Bone marrow (tissue), 2 donors: ENCODE measurements at regions not wholly inside any gene's neighbourhood (a gene's known extent, or its start where the extent isn't known, plus 50 kb on each side); places are given as distances from the start of the nearest gene placed in this dataset.
"Not testable (repeated sequence)": the region's sequence is repeated elsewhere in the genome, so short reads cannot be mapped to it uniquely, and the experiment has no call there.

Experiments
- DNase-seq, 2 donors: peaks; one replicate each; lab custom pipeline; 2025; lab: John Stamatoyannopoulos, UW

DNA sequence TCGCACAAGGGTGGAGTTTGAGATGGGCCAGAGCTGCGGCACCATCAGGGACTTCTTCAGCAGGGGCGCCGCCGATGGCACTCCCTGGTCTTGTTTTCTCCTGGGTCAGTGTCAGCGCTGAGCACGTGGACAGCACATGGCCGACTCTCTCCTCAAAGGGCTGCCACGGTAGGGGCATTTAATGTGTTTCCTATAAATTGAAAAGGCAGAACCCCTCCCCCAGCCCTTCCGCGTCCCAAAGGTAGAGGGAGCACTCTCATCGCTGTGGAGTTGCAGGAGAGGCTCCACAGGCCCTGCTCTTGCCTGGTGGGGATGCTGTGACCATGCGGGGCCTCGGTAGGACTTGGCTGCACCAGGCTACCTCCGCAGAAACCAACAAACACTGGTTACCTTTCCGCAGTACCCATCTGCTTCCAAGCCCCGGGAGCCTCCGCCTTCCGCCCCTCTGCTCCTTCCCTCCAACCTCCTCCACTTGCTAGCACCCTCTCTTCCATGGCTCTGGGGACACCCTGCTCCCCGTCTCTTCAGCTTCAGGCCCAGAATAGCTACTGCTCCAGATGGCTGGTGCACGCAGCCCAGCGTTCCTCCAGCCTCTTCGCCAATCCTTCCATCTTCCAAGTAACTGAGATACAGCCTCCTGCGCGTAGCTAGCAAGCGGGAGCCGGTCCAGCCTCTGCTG is 166.3 kb upstream of the ADCY1 start:
- DNase-seq: no peak

DNA sequence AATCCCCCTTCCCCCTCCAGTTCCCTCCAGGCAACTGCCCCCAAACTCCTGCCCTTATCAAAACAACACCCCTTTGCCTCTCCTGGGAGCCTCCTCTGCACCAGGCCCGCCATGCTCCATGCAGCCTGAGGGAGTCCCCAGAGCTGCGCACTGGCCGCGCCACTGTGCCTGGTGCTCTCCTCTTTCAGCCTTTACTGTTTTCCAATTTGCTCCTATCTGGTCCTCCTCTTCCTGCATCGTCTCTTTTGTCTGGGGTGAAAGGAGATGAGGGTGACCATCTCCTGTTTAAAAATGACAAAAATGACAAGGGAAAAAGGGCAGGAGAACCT is 165.8 kb upstream of the ADCY1 start:
- no peak for DNase-seq

DNA sequence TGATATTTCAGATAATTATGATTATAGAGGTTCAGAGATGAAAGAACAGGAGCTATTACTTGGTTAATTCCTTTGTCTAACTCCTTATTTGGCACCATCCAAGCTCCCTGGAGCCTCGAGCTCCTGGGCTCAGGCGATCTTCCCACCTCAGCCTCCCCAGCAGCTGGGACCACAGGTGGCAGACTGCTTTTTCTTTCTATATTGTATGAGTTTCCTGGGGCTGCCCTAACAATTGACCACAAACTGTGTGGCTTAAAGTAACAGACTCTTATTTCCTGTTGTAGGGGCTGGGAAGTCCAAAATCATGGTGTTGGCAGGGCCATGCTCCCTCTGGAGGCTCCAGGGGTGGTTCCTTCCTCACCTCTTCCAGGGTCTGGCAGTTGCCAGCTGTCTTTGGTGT is 163.3 kb upstream of the ADCY1 start:
- DNase-seq: no peak

DNA sequence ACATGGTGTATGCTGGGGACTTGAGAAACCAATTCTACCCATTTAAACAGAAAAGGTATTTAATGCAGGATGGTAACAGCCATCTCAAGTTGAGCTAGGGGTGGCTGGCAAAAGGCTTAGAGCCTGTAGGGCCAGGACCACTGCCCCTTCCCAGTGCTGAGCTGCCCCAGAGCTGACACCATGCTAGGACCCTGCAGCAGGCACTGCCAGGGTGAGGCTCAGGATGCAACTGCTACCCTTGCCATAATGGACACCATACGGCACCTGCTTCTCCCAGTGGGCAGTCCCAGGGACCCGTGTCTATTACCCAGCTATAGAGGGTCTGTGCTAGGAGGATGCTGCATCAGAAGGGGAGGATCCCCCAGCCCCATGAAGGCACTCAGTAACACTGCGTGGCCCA is 160.7 kb upstream of the ADCY1 start:
- no peak for DNase-seq

DNA sequence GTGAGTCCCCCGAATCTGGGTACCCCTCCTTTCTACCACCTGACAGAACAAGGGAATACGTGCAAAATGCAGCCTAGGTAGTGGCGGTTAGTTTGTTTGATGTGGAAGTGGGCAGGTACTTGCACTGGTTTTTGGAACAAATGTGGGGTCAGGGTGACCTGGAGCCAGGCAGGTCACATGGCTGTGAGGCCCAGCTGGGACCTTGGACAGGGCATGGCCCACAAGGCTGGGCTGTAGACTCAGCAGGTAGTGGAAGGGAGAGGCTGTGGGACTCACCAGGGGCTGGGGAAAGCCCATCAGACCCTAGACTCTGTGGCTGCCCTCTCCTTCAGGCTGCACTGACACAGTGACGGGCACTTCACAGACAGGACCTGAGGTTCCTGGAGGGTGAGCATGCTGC is 159.9 kb upstream of the ADCY1 start:
- DNase-seq: no peak

DNA sequence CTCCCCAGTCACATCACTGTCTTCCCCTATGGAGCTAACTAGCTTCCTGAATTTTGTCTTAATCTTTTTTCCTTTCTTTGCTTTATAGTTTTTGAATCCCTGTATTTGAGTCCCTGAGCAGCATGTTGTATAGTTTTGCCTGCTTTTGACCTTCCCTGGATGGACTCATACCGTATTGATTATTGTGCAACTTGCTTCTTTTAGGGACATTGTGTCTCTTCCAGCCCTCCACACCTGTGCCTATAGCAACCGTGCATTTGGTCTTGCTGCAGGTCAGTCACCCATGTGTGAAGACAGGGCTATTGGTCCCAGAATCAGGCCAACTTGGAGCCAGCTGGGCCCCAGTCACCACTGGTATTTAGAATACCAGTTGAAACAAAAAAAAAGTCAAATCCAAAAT is 158.9 kb upstream of the ADCY1 start:
- DNase-seq: no peak

DNA sequence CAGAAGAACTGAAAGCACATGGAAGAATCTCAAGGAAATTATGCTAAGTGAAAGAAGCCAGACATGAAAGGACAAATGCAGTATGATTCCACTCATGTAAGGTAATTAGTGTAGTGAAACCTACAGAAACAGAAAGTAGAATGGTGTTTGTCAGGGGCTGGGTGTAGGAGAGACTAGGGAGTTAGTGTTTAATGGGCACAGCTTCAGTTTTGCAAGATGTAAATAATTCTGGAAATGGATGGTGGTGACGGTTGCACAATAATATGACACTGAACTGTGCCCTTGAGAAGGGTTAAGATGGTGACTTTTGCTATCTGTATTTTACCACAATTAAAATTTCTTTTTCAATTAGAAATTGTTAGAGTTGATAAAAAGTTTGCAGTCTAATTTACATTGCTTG is 157.3 kb upstream of the ADCY1 start:
- DNase-seq: no peak

DNA sequence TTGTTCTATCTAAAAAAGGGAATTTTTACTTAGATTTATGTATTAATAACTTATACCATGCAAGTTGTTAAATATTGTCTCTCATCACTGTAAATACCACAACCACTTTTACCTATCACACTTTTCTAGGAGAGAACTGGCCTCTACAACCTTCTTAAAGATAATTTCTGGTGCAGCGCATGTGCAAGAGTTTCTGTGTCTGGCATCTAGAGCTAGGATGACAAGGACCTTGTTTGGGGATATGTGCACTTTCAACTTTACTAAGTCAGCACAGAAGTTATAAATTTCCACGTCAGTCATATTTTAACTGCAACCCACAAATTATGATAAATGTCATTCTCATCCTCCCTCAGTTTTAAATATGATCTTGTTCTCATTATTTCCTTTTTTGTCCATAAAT is 156.9 kb upstream of the ADCY1 start:
- DNase-seq: no peak

DNA sequence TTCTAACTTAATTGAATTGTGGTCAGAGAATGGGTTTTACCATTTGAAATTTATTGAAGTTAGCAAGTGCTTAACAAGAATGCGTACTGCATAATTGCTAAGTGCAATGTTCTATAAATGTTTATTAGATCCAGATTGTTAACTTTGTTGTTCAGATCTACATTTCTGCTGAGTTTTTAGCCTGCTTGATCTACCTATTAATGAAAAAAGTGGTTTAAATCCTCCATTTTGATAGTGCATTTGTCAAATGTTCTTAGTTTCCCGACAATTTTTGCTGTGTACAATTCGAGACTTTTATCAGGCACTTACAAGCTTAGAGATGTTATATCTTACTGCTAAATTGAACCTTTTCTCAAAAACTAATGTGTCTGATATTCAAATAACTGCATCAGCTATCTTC is 156.4 kb upstream of the ADCY1 start:
- no peak for DNase-seq

DNA sequence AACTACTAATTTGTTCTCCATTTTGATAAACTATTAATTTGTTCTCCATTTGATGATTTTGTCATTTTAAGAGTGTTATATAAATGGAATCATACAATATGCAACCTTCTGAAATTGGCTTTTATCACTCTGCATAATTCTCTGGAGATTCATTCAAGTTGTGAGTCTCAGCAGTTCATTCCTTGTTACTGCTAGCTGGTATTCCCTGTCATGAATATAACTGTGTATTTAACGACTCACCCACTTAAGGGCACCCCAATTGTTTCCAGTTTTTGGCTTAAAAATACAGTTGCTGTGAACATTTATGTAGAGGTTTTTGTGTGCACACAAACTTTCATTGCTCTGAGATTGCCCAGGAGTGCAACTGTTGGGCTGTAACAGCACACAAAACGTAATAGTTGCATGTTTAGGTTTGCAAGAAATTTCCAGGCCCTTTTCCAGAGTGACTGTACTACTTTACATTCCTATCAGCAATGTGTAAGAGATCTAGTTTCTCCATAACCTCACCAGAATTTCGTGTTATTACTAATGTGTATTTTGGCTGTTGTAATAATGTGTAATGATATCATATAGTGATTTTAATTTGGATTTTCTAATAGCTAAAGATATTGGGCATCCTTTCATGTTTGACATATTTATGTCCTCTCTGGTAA is 153.2 kb upstream of the ADCY1 start:
- no peak for DNase-seq

DNA sequence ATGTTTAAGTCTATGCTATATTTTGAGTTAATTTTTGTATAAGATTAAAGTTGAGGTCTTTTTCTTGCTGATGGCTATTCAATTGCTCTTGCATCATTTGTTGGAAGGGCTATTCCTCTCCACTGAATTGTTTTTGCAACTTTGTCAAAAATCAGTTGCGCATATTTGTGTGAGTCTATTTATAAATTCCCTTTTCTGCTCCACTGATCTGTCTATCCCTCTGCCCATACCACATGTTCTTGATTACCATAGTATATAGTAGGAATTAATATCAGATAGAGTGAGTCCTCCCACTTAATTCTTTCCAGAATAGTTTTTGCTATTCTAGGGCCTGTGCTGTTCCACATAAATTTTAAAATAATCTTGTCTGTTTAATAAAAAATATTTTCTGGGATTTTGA is 152.4 kb upstream of the ADCY1 start:
- no peak for DNase-seq

DNA sequence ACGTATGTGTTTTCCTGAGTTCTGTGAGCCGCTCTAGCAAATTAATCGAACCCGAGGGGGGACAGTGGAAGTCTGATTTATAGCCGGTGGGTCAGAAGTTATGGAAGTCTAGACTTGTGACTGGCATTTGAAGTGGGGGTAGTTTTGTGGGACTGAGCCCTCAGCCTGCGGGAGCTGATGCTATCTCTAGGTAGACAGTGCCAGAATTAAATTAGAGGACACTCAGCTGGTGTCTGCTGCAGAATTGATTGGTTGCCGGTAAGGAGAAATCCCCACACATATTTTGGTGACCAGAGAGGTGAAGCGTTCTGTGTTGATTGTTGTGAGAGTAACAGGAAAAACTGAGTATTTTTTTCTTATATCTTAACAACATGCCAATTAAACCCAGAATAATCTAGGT is 143.8 kb upstream of the ADCY1 start:
- DNase-seq: no peak

DNA sequence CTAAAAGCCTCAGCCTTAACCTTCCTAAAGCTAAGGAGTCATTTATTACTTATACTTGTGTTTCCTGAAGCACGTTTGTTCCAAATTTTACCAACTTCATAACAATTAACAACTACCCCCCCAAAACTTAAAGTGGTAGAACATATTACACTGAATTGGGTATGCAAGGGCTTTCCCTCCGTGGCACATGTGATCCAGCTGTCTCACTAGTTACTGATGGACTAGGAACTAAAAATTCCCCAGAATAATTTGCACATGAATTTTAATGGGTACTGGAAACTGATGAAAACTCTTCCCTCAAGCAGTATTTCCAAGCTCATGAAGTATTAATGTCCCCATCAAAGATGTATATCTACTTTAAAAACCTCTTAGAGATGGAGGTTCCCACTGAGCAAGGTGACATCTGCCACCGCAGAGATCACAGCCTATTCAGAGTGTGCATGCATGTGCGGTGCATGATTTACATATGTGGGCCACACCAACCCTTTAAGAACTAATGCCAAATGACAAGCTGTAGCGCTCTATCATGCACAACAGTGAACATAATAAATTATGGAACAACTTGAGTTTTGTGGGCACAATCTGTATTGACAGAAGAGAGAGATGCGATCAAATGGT is 139.9 kb upstream of the ADCY1 start:
- DNase-seq: no peak

DNA sequence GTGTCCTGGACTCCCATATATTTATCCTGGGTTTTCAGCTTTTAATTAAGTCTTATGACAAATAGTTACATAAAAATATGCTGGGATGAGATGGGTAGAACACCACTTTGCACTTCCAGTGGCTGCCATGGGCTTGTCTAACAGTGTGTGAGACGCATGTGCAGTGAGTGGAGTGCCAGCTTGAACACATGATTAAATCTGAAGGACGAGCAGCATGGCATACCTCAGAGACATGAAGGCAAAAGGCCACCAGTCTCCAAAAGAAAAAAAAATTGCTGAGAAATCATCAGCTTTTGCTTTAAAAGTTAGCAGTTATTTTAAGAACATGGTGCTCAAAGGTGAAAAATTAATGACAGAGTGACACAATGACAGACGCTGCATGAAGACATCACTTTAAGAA is 139.0 kb upstream of the ADCY1 start:
- no peak for DNase-seq

DNA sequence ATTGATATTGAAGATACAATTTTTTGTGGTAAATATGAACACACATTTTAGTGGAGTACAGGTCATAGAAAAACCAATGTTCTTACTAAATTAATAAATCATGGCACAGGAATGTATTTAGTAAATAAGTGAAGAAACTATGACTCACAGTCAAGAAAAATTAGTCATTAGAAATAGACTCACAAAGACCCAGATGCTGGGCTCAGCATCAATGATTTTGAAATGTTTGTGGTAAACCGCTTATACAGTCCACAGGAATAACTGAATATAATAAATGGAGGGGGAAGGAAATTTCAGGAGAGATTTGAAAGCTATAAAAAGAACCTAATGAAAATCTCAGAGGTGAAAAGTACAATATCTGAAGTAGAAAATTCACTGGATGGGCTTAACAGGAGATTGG is 138.3 kb upstream of the ADCY1 start:
- DNase-seq: no peak

DNA sequence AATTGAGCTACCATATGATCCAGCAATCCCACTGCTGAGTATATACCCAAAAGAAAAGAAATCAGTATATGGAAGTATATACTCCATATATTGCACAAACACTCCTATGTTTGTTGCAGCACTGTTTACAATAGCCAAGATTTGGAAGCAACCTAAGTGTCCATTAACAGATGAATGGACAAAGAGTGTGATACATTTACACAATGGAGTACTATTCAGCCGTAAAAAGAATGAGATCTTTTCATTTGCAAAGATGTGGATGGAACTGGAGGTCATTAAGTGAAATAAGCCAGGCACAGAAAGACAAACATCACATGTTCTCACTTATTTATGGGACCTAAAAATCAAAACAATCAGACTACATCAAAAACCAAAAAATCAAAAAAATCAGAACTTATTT is 133.4 kb upstream of the ADCY1 start:
- DNase-seq: not testable (repeated sequence)

DNA sequence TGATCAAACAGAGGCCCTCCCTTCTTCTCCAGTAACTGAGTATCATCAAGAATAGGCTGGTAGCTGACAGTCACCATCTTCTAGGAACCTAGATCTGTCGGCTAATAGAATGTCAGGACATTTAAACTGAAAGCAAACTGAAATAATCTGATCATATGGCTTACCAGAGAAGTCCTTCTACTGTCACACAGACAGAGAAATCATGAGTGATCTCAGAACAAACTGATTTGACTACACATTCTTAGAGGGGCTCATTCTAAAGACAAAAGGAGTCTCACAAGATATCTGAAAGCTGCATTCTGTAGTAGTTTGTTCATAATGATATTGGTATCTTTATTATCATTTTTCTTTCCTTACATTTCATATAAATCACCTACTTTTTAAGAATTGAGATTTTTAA is 130.9 kb upstream of the ADCY1 start:
- DNase-seq: no peak

DNA sequence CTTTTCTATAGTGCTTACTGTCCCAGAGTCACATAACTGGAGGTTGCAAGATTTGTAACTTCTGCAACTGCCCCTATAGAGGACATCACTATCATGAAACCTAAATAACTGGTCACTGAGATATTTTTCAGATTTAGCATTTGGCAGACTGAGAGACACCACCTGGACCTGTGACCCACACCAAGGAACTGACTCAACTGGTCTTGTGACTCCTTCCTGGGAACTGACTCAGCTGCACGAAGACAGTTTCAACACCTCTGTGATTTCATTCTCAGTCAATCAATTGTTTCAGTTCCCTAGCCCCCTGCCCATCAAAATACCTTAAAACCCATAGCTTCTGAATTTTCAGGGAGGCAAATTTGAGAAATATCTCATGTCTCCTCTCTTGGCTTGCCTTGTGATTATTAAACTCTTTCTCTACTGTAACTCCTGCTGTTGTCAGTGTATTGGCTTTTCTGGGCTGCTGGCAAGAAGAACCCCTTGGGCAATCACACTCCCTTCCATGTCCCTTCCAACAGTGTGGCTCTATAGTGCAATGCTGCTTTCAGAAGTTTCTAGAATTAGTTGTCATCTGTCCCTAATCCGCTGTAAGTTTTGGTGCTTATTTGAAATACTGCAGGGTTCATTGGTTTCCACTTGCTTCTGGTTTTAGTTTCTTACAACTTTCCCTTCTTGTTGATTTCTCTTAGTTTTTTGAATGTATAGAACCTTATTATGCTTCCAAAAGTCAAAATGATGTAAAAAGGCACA is 127.8 kb upstream of the ADCY1 start:
- DNase-seq: no peak

DNA sequence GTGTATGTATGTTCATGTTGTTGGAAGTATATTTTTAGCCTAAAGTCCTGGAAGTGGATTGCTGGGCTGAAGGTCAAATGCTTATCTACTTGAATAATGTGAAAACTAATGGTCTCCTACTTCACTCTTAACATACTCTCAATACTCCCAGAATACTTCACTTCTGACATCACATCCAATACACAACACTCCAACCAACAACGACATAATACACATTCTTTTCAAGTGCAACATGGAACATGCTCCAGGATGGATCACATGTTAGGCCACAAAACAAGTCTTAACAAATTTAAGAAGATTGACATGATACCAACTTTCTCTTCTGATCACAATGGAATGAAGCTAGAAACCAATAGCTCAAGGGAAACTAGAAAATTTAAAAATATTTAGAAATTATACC is 126.9 kb upstream of the ADCY1 start:
- no peak for DNase-seq

DNA sequence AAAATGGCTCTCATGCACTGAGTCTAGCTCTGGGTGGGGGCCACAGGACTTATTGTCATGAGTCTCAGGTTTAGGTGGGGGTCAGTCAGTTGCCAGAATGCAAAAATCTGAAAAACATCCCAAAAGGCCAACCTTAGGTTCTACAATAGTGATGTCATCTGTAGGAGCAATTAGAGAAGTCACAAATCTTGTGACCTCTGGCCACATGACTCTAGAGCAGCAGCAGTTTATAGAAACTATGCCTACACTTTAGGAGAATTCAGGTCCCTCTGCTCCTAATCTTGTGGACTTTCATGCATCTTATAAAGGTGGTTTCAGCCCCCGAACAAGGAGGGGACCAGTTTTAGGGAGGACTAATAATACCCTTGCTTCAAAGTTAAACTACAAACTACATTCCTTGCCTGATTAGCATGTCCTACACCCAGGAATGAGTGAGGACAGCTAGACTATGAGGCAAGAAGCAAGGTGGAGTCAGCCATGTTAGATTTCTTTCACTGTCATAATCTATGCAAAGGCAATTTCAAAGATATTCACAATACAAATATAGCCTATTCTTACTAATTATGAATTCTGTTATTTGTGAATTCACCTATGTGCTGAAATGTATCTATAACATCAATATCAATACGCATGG is 123.5 kb upstream of the ADCY1 start:
- no peak for DNase-seq

DNA sequence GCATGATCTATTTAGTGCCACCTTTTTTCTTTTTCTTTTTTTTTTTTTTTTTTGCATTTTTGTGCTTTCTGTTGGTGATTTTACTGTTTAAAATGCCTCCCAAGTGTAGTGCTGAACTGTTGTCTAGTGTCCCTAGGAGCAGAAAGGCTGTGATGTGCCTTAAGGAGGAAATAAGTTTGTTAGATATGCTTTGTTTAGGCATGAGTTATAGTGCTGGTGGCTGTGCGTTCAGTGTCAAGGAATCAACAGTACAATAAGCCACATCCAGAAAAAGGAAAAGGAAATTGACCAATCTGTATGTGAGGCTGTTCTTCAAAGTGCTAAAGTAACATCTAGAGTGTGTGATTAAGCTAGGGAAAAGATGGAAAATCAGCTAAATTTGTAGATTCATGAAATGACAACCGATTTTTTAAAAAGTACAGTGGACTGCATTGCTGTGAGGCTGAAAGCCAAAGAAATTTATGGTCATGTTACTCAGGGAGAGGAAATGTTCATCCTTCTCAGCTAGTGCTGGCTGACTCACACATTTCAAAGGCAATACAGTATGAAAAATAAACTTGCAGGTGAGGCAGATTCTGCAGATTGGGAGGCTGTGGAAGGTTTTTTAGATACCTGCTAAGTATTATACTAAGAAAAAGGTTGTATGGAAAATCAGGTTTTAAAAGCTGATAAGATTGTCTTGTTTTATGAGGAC is 122.7 kb upstream of the ADCY1 start:
- no peak for DNase-seq

DNA sequence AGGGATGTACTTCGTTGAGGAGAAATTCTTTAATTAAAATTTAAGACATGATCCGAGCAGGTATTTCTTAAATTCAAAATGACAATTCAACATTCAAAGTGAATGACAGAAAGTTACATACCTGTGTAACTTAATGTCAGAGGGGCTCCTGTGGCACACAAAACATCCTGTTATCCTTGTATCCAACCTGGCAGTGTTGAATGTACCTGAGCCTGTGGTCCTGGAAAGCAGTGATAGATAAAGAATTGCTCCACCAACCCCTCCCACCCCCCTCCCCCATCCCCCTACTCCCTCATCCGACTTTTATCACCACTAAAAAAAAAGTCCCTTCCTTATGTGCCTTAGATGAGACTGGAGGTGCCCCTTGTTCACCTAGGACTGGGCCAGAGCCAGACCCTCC is 119.4 kb upstream of the ADCY1 start:
- no peak for DNase-seq
